ENCODE measurements at regions not wholly inside any gene's neighbourhood (a gene's known extent, or its start where the extent isn't known, plus 50 kb on each side); places are given as distances from the start of the nearest gene placed in this dataset.

GRCh38 chr17:77010667-77011066 lies 130.1 kb upstream of the SEC14L1 start:
- TF ChIP-seq EZH2 (IDR thresholded peaks at IDR 0.05) (no peak), POLR2AphosphoS5 (IDR thresholded peaks at IDR 0.05; ENCODE audit: borderline replicate concordance, low read depth, low read length) (no peak)
